ENCODE measurements at regions not wholly inside any gene's neighbourhood (a gene's known extent, or its start where the extent isn't known, plus 50 kb on each side); places are given as distances from the start of the nearest gene placed in this dataset.

DNA sequence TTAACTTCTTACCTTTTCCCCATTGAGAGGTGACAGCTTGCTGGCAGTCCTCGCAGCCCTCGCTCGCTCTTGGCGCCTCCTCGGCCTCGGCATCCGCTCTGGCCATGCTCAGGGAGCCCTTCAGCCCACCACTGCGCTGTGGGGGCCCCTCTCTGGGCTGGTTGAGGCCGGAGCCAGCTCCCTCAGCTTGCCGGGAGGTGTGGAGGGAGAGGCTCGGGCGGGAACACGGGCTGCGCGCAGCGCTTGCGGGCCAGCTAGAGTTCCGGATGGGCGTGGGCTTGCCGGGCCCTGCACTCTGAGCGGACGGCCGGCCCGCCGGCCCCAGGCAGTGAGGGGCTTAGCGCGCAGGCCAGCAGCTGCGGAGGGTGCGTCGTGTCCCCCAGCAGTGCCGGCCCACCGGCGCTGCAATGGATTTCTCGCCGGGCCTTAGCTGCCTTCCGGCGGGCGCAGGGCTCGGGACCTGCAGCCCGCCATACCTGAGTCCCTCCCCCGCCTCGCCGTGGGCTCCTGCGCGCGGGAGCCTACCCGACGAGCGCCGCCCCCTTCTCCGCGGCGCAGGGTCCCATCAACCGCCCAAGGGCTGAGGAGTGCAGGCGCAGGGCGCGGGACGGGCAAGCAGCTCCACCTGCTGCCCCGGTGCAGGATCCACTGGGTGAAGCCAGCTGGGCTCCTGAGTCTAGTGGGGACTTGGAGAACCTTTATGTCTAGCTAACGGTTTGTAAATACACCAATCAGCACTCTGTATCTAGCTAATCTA lies 335.0 kb downstream of the CBLN2 start:
- Histone ChIP-seq H3K79me2 (no peaks in the 10 kb centered on the region), H3K36me3 (replicated peaks; ENCODE audit: insufficient read depth, low read depth) (no peaks in the 10 kb centered on the region), H4K20me1 (ENCODE audit: insufficient read depth, poor library complexity, severe bottlenecking) (no peaks in the 10 kb centered on the region), H3K4me1 (ENCODE audit: insufficient read depth) (no peaks in the 10 kb centered on the region), H3K27me3 (no peaks in the 10 kb centered on the region), H3K4me2 (no peak overlapping the region), H3K27ac (no peak overlapping the region), H3K9me2 (replicated peaks; ENCODE audit: insufficient read depth) (no peaks in the 10 kb centered on the region), H2AFZ (no peak overlapping the region), H3K4me3 (no peak overlapping the region), H3K9me3 (ENCODE audit: low read depth) (no peaks in the 10 kb centered on the region)
- TF ChIP-seq EZH2phosphoT487 (IDR thresholded peaks at IDR 0.05; ENCODE audit: low read depth, severe bottlenecking, unreplicated experiment) (no peak), EZH2 (IDR thresholded peaks at IDR 0.05; ENCODE audit: borderline replicate concordance) (no peak)
- TF ChIP-seq, protein P1, sequence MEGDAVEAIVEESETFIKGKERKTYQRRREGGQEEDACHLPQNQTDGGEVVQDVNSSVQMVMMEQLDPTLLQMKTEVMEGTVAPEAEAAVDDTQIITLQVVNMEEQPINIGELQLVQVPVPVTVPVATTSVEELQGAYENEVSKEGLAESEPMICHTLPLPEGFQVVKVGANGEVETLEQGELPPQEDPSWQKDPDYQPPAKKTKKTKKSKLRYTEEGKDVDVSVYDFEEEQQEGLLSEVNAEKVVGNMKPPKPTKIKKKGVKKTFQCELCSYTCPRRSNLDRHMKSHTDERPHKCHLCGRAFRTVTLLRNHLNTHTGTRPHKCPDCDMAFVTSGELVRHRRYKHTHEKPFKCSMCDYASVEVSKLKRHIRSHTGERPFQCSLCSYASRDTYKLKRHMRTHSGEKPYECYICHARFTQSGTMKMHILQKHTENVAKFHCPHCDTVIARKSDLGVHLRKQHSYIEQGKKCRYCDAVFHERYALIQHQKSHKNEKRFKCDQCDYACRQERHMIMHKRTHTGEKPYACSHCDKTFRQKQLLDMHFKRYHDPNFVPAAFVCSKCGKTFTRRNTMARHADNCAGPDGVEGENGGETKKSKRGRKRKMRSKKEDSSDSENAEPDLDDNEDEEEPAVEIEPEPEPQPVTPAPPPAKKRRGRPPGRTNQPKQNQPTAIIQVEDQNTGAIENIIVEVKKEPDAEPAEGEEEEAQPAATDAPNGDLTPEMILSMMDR (IDR thresholded peaks at IDR 0.05; ENCODE audit: poor library complexity), result no peak
- WGBS (ENCODE audit: low lambda C conversion rate, missing lambda C conversion rate), result 96% methylated on average over 46 of the region's 60 CpGs
- DNase-seq (ENCODE audit: low spot score), result no peak

DNA sequence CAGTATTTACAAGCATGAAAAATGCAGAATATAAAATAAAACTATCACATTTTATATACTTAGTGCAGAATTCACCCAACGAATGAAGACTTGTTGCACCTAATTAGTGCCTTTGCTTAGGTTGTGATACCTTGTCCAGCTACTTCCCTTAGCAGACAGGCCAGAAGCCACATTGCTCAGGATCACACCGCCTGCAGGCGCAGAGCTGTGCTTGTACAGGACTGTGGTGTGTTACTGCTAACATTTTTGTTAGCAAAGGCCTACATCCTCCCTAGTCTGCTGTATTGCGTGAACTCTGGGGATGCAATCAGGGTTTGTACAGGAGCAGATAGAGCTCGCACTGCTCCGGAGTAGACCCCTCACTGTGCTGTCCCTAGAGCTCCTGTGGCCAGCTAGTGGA lies 336.9 kb downstream of the CBLN2 start:
- WGBS (ENCODE audit: low lambda C conversion rate, missing lambda C conversion rate), result 78% methylated on average over 6 of the region's 6 CpGs
- H3K4me3 ChIP-seq, result no peak overlapping the region

DNA sequence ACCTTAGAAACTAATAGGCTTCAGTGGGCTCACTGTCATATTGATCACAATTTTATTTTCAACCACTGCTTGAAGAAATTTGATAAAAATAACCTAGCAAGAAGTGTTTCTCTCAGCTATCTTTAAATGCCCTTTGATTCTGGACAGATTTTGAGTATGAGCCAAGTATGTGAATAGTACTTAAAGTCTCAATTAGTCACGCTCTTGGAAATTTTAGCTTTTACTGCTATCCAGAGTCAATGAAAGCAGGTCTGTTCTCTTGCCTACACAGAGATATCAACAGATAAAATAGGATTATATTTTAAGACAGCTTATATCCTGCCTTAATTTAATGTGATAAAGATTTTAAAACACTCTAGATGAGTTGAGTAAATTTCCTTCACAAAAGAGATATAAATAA lies 337.3 kb downstream of the CBLN2 start:
- H3K4me3 ChIP-seq, result no peak overlapping the region
- H3K4me2 ChIP-seq, result no peak overlapping the region
- H3K4me1 ChIP-seq (ENCODE audit: insufficient read depth), result no peaks in the 10 kb centered on the region
- no peaks in the 10 kb centered on the region for H3K9me2 ChIP-seq (replicated peaks; ENCODE audit: insufficient read depth)
- no peak for DNase-seq (ENCODE audit: low spot score)
- H3K27ac ChIP-seq, result no peak overlapping the region
- H2AFZ ChIP-seq, result no peak overlapping the region
- H3K9me3 ChIP-seq (ENCODE audit: low read depth), result no peaks in the 10 kb centered on the region
- H3K36me3 ChIP-seq (replicated peaks; ENCODE audit: insufficient read depth, low read depth), result no peaks in the 10 kb centered on the region
- no peak for TF ChIP-seq EZH2phosphoT487 (IDR thresholded peaks at IDR 0.05; ENCODE audit: low read depth, severe bottlenecking, unreplicated experiment)
- TF ChIP-seq EZH2 (IDR thresholded peaks at IDR 0.05; ENCODE audit: borderline replicate concordance), result no peak
- TF ChIP-seq, protein P1 (IDR thresholded peaks at IDR 0.05; ENCODE audit: poor library complexity), result no peak
- 71% methylated on average over 1 of the region's 1 CpG for WGBS (ENCODE audit: low lambda C conversion rate, missing lambda C conversion rate)
- H3K27me3 ChIP-seq, result no peaks in the 10 kb centered on the region
- no peaks in the 10 kb centered on the region for H3K79me2 ChIP-seq
- H4K20me1 ChIP-seq (ENCODE audit: insufficient read depth, poor library complexity, severe bottlenecking), result no peaks in the 10 kb centered on the region

More for the DNA sequence above, 336.9 kb downstream of the CBLN2 start:
- TF ChIP-seq, protein P1 (IDR thresholded peaks at IDR 0.05; ENCODE audit: poor library complexity), result no peak
- TF ChIP-seq EZH2phosphoT487 (IDR thresholded peaks at IDR 0.05; ENCODE audit: low read depth, severe bottlenecking, unreplicated experiment) (no peak), EZH2 (IDR thresholded peaks at IDR 0.05; ENCODE audit: borderline replicate concordance) (no peak)
- no peaks in the 10 kb centered on the region for H3K79me2 ChIP-seq
- H3K9me2 ChIP-seq (replicated peaks; ENCODE audit: insufficient read depth), result no peaks in the 10 kb centered on the region
- no peak overlapping the region for H2AFZ ChIP-seq
- H3K27me3 ChIP-seq, result no peaks in the 10 kb centered on the region
- H4K20me1 ChIP-seq (ENCODE audit: insufficient read depth, poor library complexity, severe bottlenecking), result no peaks in the 10 kb centered on the region
- no peaks in the 10 kb centered on the region for H3K36me3 ChIP-seq (replicated peaks; ENCODE audit: insufficient read depth, low read depth)
- DNase-seq (ENCODE audit: low spot score), result no peak
- no peaks in the 10 kb centered on the region for H3K9me3 ChIP-seq (ENCODE audit: low read depth)
- no peaks in the 10 kb centered on the region for H3K4me1 ChIP-seq (ENCODE audit: insufficient read depth)
- no peak overlapping the region for H3K4me2 ChIP-seq
- no peak overlapping the region for H3K27ac ChIP-seq
